ENCODE measurements at regions not wholly inside any gene's neighbourhood (a gene's known extent, or its start where the extent isn't known, plus 50 kb on each side); places are given as distances from the start of the nearest gene placed in this dataset.

DNA sequence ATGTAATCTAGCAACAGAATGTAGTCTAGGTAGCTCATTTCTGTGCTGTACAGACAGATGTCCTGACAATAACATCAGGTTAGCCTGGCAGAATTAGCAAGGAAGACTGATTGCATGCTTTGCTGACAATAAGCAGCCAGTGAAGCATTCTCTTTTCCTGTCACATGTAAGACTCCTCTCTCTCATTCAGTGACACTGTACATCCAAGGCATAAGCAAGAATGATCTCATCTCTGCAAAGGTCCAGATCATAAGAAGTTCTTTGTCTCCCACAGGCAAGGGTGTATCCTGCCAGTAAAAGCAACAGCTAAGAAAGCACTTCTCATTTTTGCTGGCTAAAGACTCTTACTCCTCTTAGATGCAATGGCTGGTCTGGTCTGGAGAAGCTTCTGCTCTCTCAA lies 861.8 kb downstream of the TAF11L14 start:
- Histone ChIP-seq H3K27me3 (ENCODE audit: control insufficient read depth, insufficient read depth, low read length, poor library complexity, severe bottlenecking) (no peaks in the 10 kb centered on the region), H3K9ac (ENCODE audit: extremely low read depth, low read length, poor library complexity, severe bottlenecking) (no peak overlapping the region), H3K27ac (ENCODE audit: low read depth, low read length) (no peak overlapping the region), H3K36me3 (ENCODE audit: control insufficient read depth, insufficient read depth, low read length) (no peaks in the 10 kb centered on the region), H3K4me1 (ENCODE audit: control insufficient read depth, insufficient read depth, low read length) (no peaks in the 10 kb centered on the region), H3K9me3 (ENCODE audit: control insufficient read depth, low read length) (peaks cover 20% of the 10 kb centered on the region), H3K4me3 (ENCODE audit: low read length) (no peak overlapping the region)
- DNase-seq = no peak
- H3K4me1 Mint-ChIP-seq = peaks cover 7% of the 10 kb centered on the region
- TF ChIP-seq, protein P1, sequence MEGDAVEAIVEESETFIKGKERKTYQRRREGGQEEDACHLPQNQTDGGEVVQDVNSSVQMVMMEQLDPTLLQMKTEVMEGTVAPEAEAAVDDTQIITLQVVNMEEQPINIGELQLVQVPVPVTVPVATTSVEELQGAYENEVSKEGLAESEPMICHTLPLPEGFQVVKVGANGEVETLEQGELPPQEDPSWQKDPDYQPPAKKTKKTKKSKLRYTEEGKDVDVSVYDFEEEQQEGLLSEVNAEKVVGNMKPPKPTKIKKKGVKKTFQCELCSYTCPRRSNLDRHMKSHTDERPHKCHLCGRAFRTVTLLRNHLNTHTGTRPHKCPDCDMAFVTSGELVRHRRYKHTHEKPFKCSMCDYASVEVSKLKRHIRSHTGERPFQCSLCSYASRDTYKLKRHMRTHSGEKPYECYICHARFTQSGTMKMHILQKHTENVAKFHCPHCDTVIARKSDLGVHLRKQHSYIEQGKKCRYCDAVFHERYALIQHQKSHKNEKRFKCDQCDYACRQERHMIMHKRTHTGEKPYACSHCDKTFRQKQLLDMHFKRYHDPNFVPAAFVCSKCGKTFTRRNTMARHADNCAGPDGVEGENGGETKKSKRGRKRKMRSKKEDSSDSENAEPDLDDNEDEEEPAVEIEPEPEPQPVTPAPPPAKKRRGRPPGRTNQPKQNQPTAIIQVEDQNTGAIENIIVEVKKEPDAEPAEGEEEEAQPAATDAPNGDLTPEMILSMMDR (conservative IDR thresholded peaks at IDR 0.05) = no peak
- no peak overlapping the region for H3K4me3 Mint-ChIP-seq
- H3K27ac Mint-ChIP-seq = no peak overlapping the region
- H3K9me3 Mint-ChIP-seq = peaks cover 14% of the 10 kb centered on the region
- peaks cover 10% of the 10 kb centered on the region for H3K36me3 Mint-ChIP-seq (ENCODE audit: low read depth)
- H3K27me3 Mint-ChIP-seq (ENCODE audit: insufficient read depth) = no peaks in the 10 kb centered on the region

DNA sequence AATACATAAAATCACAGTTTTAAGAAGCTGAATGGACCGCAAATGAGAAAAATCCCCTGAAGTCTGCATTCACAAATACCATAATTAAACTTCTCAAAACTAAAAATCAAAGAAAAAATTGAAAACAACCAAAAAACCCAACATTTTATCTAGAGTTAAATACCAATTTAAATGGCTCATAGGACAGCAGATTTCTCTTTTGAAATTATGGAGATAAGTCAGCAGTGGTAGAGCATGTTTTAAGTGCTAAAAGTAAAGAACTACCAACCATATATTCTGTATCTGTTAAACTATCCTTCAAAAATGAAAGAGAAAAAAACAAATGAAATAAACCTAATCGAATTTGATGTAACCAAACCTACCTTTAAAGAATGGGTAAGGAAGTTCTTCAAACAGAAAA lies 862.8 kb downstream of the TAF11L14 start:
- no peak for DNase-seq
- Histone ChIP-seq H3K36me3 (ENCODE audit: control insufficient read depth, insufficient read depth, low read length) (no peaks in the 10 kb centered on the region), H3K4me3 (ENCODE audit: low read length) (no peak overlapping the region), H3K27ac (ENCODE audit: low read depth, low read length) (no peak overlapping the region), H3K27me3 (ENCODE audit: control insufficient read depth, insufficient read depth, low read length, poor library complexity, severe bottlenecking) (no peaks in the 10 kb centered on the region), H3K9me3 (ENCODE audit: control insufficient read depth, low read length) (peaks cover 20% of the 10 kb centered on the region), H3K4me1 (ENCODE audit: control insufficient read depth, insufficient read depth, low read length) (no peaks in the 10 kb centered on the region), H3K9ac (ENCODE audit: extremely low read depth, low read length, poor library complexity, severe bottlenecking) (no peak overlapping the region)
- 97% methylated on average over 2 of the region's 2 CpGs; no CpG with 5 or more reads in 1 of the 2 experiments for WGBS, 2 experiments (ENCODE audit: insufficient coverage in 1 of 2, insufficient read length in 1 of 2)
- Mint-ChIP-seq H3K4me3 (no peak overlapping the region), H3K4me1 (peaks cover 2% of the 10 kb centered on the region), H3K27me3 (ENCODE audit: insufficient read depth) (no peaks in the 10 kb centered on the region), H3K36me3 (ENCODE audit: low read depth) (peaks cover 10% of the 10 kb centered on the region), H3K27ac (no peak overlapping the region), H3K9me3 (peaks cover 14% of the 10 kb centered on the region)
- TF ChIP-seq, protein P1 (conservative IDR thresholded peaks at IDR 0.05) = no peak

DNA sequence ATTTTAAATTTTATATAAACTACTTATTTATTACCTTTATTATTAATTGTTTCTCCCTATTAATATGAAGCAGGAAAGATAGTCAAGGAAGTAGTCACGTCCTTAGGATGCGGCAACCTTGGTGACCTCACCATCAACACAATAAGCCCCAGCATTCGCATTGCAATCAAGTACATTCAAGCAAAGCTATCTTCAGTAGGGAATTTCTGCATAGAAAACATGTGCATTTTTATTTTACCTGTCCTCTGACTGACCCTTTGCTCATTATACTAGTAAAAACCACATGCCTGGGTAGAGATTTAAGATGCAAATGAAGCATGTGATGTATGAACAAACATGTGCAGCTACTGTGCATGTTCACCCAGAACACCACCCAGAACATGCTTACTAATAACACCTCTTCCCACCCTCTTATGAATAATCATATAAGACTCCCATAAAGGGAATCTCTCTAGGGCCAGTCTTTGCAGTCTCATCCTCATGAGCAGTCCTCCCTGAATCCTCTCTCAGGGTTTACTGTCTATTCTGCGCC lies 869.6 kb downstream of the TAF11L14 start:
- Mint-ChIP-seq H3K27me3 (ENCODE audit: insufficient read depth) (no peaks in the 10 kb centered on the region), H3K27ac (no peak overlapping the region), H3K9me3 (peaks cover 4% of the 10 kb centered on the region), H3K4me1 (peaks cover 13% of the 10 kb centered on the region), H3K36me3 (ENCODE audit: low read depth) (no peaks in the 10 kb centered on the region), H3K4me3 (no peak overlapping the region)
- no peaks in the 10 kb centered on the region for H3K27me3 ChIP-seq (ENCODE audit: control insufficient read depth, insufficient read depth, low read length, poor library complexity, severe bottlenecking)
- H3K27ac ChIP-seq (ENCODE audit: low read depth, low read length) = no peak overlapping the region
- H3K4me1 ChIP-seq (ENCODE audit: control insufficient read depth, insufficient read depth, low read length) = no peaks in the 10 kb centered on the region
- TF ChIP-seq, protein P1 (conservative IDR thresholded peaks at IDR 0.05) = no peak
- no peak overlapping the region for H3K4me3 ChIP-seq (ENCODE audit: low read length)
- no peak for DNase-seq
- H3K9me3 ChIP-seq (ENCODE audit: control insufficient read depth, low read length) = no peaks in the 10 kb centered on the region
- H3K9ac ChIP-seq (ENCODE audit: extremely low read depth, low read length, poor library complexity, severe bottlenecking) = no peak overlapping the region
- no peaks in the 10 kb centered on the region for H3K36me3 ChIP-seq (ENCODE audit: control insufficient read depth, insufficient read depth, low read length)
- 90 to 95% methylated on average over 2 to 4 of the region's 4 CpGs for WGBS, 2 experiments (ENCODE audit: insufficient coverage in 1 of 2, insufficient read length in 1 of 2)

Data from endodermal cell (in vitro differentiated cells).